PC-9 (cell line): ENCODE measurements at regions not wholly inside any gene's neighbourhood (a gene's known extent, or its start where the extent isn't known, plus 50 kb on each side); places are given as distances from the start of the nearest gene placed in this dataset.

Experiments
- EZH2 ChIP-seq: fragments of 200-600 bp; sonication (generic); IDR thresholded peaks from 2 replicates; pipeline ENCODE4 v1.8.0; 2017; ENCODE audit warnings: antibody characterized with exemption, low read depth
- TF ChIP-seq, protein P1 (sequence below): fragments of 200-600 bp; sonication (generic); conservative IDR thresholded peaks from 2 replicates; pipeline ENCODE4 v1.6.1; 2017; ENCODE audit warnings: mixed run types, antibody characterized with exemption, mild to moderate bottlenecking, moderate library complexity

DNA sequence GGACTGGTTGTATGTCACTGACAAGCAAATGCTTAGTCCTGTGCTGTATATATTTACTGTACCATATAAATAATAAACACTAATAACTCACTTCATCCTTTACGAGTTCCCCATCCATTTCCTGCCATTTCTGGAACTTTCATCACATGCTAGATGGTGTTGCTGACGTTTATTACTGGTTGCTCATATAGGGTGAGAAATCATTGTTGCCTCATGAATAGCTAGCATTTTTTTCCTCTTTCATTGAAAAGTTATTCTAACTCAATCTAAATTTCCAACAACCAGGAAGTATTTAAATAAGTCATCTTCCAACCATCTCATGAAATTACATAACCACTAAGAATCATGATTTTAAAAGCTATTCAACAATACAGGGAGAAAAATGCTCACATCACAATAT, 88.6 kb upstream of the RCN1 start:
- TF ChIP-seq, protein P1, sequence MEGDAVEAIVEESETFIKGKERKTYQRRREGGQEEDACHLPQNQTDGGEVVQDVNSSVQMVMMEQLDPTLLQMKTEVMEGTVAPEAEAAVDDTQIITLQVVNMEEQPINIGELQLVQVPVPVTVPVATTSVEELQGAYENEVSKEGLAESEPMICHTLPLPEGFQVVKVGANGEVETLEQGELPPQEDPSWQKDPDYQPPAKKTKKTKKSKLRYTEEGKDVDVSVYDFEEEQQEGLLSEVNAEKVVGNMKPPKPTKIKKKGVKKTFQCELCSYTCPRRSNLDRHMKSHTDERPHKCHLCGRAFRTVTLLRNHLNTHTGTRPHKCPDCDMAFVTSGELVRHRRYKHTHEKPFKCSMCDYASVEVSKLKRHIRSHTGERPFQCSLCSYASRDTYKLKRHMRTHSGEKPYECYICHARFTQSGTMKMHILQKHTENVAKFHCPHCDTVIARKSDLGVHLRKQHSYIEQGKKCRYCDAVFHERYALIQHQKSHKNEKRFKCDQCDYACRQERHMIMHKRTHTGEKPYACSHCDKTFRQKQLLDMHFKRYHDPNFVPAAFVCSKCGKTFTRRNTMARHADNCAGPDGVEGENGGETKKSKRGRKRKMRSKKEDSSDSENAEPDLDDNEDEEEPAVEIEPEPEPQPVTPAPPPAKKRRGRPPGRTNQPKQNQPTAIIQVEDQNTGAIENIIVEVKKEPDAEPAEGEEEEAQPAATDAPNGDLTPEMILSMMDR, result no peak
- TF ChIP-seq EZH2, result no peak
